ENCODE measurements at regions not wholly inside any gene's neighbourhood (a gene's known extent, or its start where the extent isn't known, plus 50 kb on each side); places are given as distances from the start of the nearest gene placed in this dataset.
"Not testable (repeated sequence)": the region's sequence is repeated elsewhere in the genome, so short reads cannot be mapped to it uniquely, and the experiment has no call there.

DNA sequence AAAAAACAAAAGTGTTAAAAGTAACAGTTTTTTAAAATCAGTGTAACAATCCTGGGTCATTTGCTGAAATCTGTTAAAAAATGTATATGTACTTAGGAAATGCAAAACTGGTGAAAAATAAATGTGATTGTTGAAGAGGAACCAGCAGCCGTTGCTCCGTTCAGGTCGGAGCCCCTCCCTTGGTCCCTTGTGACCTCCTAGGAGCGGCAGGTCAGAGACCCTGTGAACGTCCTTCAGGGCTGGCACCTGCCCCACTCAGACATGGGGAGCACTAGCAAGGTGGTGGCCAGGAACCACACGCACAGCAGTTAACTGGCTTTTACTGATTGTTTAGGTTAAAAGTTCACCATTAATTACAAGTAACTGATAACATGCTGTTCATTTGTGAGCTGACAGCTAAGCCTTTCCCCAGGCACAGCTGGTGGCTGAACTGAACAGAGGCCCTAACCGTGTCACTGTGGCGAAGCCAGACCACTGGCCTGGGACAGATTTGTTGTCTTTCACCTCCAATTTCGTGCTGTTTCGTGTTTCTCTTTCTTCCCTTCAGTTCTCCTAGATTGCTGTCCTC lies 159.2 kb upstream of the ALKAL2 start:
- DNase-seq (ENCODE audit: low spot score): no peak

GRCh38 chr2:446303-446874 lies 158.5 kb upstream of the ALKAL2 start:
- DNase-seq (ENCODE audit: low spot score): no peak

DNA sequence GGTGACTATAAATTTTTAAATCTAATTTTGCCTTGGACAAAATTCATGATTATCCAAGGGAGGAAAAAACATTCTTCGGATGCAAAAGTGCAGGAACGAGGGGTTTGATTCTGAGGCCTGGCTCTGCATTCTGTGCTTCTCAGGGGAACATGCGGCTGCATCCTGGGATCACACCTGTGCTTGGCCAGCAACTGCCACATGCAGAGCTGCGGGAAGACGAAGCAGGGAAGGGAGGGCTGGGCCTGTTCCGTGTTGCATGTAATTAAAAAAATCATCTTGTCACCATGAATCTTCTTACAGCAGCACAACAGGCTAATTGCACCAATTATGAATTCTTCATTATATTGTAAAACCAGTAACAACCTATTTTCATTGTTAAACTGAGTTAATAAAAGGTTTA lies 158.0 kb upstream of the ALKAL2 start:
- DNase-seq (ENCODE audit: low spot score): no peak

GRCh38 chr2:444937-445884 lies 157.3 kb upstream of the ALKAL2 start:
- DNase-seq (ENCODE audit: low spot score): no peak

- no peak for DNase-seq (ENCODE audit: low spot score)
Observed at GRCh38 chr2:443741-444140, 155.8 kb upstream of the ALKAL2 start.

DNA sequence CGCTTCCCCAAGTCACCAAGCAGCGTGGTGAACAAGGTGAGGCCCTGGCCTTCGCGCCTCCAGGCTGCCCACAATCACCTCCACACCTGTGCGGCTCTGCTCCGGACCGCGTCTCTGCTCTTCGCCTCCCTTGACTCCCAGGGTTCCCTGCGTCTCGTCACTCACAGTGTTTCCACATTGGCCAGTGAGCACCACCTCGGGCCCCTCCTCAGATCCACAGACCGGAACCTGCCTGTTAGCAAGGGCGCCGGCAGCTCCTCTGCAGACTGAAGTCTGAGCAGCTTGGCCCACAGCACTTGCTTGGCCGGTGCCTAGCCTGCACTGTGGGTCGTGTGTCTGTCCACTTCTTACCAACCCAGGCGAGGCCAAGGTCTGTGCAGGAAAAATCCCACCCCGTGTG lies 155.3 kb upstream of the ALKAL2 start:
- no peak for DNase-seq (ENCODE audit: low spot score)

DNA sequence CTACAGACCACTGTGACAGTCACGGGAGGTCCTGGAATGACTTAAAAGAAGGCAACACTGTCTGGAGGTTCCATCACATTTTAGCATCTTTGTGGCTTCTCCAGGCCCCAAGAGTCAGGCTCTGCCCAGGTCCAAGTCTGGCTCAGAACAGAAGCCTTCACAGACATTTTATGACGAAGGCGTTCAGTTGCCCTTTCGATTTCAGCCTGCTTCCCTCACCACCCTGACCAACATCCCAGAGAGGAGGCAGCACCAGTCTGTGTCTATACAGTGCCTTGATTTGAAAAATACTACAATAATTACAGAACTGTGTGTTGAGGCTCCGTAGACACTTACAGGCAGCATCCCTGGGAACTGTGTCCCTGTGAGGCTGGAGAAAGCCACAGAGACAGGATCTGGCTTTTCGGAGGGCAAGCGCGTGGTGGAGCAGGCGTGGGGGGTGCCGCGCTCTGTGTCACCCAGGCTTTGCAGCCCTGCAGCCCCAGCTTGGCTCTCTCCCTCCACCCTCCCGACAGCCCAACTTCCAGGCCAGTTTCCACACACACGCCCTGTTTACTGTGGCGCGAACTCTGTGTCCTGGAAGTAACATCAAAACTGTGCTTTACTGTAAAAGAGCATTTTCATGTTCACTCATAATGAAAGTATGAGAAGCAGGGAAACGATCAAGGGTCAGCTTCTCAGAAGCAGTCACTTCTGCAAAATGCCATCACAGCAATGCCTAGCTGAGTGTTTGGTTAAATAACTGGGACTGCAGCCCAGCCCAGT lies 153.5 kb upstream of the ALKAL2 start:
- DNase-seq (ENCODE audit: low spot score): no peak

- no peak for DNase-seq (ENCODE audit: low spot score)
Observed at GRCh38 chr2:440403-440740, 152.5 kb upstream of the ALKAL2 start.

- peak; percentile 7 for DNase-seq (ENCODE audit: low spot score)
Observed at GRCh38 chr2:439556-440402, 151.9 kb upstream of the ALKAL2 start.

- no peak for DNase-seq (ENCODE audit: low spot score)
Observed at GRCh38 chr2:439077-439476, 151.2 kb upstream of the ALKAL2 start.

GRCh38 chr2:437756-438393 lies 150.0 kb upstream of the ALKAL2 start:
- no peak for DNase-seq (ENCODE audit: low spot score)

- DNase-seq (ENCODE audit: low spot score): no peak
Observed at GRCh38 chr2:437180-437579, 149.3 kb upstream of the ALKAL2 start.

GRCh38 chr2:436205-436604 lies 148.3 kb upstream of the ALKAL2 start:
- no peak for DNase-seq (ENCODE audit: low spot score)

DNA sequence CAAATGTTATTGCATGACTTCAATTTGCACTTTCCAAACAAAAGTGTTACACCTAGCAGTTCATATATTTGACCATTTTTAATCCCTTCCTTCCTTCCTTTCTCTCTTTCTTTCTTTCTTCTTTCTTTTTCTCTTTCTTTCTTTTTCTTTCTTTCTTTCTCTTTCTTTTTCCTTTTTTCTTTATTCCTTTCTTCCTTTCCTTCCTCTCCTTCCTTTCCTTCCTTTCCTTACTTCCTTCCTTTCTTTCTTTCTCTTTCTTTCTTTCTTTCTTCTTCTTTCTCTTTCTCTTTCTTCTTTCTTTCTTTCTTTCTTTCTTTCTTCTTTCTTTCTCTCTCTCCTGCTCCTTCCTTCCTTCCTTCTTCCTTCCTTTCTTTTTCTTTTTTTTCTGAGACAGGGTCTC lies 146.7 kb upstream of the ALKAL2 start:
- no peak for DNase-seq (ENCODE audit: low spot score)

- no peak for DNase-seq (ENCODE audit: low spot score)
Observed at GRCh38 chr2:433216-433615, 145.3 kb upstream of the ALKAL2 start.

DNA sequence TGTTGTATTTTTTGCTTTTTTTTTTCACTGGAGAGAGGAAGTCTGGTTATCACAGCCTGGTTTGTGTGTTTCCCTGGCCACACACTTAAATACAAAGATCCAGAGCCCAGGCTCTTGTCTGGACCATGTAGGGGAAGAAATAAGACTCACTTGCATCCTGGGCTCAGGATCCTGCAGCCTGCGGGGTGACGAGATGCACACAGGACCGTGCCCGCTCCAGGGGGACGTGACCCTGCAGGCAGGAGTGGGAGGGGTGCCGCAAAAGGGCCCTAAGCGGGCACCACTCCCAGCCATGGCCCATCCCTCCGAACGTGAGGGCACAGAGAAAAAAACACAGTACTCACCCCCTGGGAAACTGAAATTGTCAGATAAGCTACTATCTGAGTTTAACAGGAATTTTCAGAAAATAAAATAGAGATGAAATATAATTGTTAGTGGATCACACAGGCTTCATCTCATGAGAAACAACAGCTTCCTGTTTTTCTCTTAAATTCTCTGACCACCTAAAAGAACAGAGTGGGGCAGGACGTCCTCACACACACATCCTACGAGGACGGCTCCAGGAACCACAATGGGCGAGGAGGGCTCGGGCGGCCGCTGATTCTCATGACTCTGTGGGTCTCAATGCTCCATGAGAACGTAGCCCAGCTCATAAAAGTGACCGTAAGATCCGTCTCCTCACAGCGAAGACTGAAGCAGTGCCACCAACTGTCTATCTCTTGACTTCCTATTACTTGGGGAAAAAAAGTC lies 142.6 kb upstream of the ALKAL2 start:
- no peak for DNase-seq (ENCODE audit: low spot score)

GRCh38 chr2:429575-430254 lies 141.8 kb upstream of the ALKAL2 start:
- DNase-seq (ENCODE audit: low spot score): no peak

DNA sequence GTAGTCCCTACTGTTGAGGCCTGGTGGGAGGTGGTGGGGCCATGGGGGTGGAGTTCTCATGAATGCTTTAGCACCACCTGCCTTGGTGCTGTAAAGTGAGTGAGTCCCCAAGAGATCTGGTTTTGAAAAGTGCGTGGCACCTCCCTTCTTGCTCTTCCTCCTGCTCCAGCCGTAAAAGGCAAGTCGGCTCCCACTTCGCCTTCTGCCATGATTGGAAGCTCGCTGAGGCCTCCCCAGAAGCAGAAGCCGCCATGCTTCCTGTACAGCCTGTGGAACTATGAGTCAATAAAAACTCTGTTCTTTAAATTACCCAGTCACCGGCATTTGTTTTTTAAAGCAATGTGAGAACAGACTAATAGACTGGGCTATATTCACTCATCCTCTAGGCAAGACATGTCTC lies 141.3 kb upstream of the ALKAL2 start:
- no peak for DNase-seq (ENCODE audit: low spot score)

- DNase-seq (ENCODE audit: low spot score): no peak
Observed at GRCh38 chr2:428591-428990, 140.7 kb upstream of the ALKAL2 start.

DNA sequence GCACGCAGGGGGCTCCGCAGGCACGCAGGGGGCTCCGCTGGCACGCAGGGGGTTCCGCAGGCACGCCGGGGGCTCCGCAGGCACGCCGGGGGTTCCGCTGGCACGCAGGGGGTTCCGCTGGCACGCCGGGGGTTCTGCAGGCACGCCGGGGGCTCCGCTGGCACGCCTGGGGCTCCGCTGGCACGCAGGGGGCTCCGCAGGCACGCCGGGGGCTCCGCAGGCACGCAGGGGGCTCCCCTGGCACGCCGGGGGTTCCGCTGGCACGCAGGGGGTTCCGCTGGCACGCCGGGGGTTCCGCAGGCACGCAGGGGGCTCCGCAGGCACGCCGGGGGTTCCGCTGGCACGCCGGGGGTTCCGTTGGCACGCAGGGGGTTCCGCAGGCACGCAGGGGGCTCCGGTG lies 138.8 kb upstream of the ALKAL2 start:
- DNase-seq (ENCODE audit: low spot score): not testable (repeated sequence)

Data from putamen (tissue), 1 donor.